ENCODE measurements at regions not wholly inside any gene's neighbourhood (a gene's known extent, or its start where the extent isn't known, plus 50 kb on each side); places are given as distances from the start of the nearest gene placed in this dataset.

DNA sequence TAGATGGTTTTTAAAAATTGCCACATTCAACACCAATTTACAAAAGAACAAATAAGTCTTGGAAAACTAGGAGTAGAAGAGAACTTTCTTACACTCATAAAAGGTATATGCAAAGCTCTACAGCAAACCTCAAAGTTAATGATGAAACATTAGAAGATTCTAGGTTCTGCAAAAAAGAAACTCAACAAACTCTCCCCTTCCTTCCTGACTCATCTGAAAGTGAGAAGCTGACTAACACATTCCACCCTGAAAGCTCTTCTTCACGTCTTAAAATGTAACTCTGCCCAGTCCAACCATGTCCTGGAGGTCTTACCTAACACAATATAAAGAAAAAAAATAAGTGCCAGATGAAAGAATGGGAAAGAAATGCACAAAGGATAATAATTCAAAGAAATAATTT is 218.9 kb upstream of the ISX start:
- ChIA-PET POLR2A (no interaction called here), CTCF (no interaction called here)
- H3K4me3 Mint-ChIP-seq: no peak overlapping the region
- H3K27ac Mint-ChIP-seq: no peak overlapping the region
- no peak for DNase-seq
- H3K36me3 Mint-ChIP-seq (ENCODE audit: low read depth): no peaks in the 10 kb centered on the region
- no peaks in the 10 kb centered on the region for H3K27me3 Mint-ChIP-seq
- H3K4me1 Mint-ChIP-seq: no peaks in the 10 kb centered on the region
- no peaks in the 10 kb centered on the region for H3K9me3 Mint-ChIP-seq

DNA sequence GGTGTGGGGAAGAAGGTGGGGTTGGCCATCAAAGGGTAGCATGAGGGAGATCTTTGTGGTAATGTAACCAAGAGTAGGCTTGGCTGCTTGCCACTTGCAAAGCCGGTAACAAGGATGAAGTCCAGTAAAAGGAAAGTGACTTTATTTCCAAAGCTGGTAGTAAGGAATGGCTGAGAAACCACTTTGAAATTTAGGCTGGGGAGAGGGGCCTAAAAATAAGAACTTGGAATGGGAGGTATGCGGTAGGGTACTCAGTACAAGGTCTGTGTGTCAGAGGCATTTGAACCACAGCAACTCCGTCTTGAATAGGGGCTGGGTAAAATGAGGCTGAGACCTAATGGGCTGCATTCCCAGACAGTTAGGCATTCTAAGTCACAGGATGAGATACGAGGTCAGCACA is 216.0 kb upstream of the ISX start:
- CTCF ChIA-PET: no interaction called here
- H3K36me3 Mint-ChIP-seq (ENCODE audit: low read depth): no peaks in the 10 kb centered on the region
- DNase-seq: no peak
- no peaks in the 10 kb centered on the region for H3K9me3 Mint-ChIP-seq
- H3K4me3 Mint-ChIP-seq: no peak overlapping the region
- H3K27me3 Mint-ChIP-seq: no peaks in the 10 kb centered on the region
- H3K4me1 Mint-ChIP-seq: no peaks in the 10 kb centered on the region
- no peak overlapping the region for H3K27ac Mint-ChIP-seq
- POLR2A ChIA-PET: no interaction called here

DNA sequence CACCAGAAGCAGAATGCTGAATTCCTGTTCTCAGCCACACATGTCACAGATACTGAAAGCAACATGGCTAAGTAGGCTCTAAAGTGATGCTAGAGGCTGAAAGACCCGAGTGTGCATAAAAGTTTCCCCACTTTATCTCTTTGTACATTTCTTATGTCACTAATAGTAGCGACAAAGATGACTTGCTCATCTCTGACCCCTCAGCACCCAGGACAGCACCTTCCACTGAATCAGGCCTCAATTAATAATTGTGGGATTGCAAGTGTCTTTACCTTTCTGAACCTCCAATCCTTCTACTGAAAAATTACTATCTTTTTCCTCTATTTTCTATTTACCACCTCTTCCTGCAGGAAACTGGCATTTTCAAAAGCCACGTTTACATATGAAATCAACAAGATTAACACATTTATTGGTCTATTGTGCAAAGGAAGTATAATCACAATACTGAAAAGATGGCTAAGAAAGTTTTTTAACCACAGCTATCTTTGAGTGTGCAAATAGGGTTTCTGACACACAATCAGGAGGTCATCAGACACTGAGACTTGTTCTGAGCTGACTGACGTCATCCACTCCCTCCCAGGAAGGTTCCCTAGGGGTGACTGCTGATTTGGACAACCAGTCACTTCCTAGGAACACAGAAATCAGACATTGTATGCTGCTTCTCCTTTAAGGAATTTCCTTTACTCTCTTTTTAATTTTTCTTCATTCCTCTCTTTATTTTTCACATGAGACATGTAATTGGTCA is 213.9 kb upstream of the ISX start:
- Mint-ChIP-seq H3K4me3 (no peak overlapping the region), H3K27ac (no peak overlapping the region), H3K4me1 (no peaks in the 10 kb centered on the region), H3K9me3 (no peaks in the 10 kb centered on the region), H3K36me3 (ENCODE audit: low read depth) (no peaks in the 10 kb centered on the region), H3K27me3 (no peaks in the 10 kb centered on the region)
- ChIA-PET CTCF (no interaction called here), POLR2A (no interaction called here)
- no peak for DNase-seq

DNA sequence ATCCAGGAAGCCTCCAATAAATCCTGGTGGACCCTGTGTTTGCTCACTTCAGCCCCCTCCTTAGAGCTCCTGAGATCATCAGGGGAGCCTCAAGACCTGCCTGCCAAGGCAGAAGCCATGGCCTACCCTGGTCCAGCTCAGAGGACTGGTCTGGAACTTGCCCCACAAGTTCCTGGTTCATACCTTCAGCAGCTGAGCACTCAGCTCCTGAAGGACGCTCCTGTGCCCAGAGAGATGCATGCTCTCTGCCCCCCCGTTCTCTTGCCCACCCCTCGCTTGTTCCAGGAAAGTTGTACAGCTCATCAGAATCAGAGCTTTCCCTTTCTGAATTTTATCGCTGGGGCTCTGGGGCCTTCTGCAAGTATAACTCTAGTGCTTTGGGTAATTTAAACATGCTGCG is 210.5 kb upstream of the ISX start:
- Mint-ChIP-seq H3K27ac (no peak overlapping the region), H3K36me3 (ENCODE audit: low read depth) (no peaks in the 10 kb centered on the region), H3K4me1 (no peaks in the 10 kb centered on the region), H3K4me3 (no peak overlapping the region), H3K9me3 (peaks cover 2% of the 10 kb centered on the region), H3K27me3 (no peaks in the 10 kb centered on the region)
- no peak for DNase-seq
- ChIA-PET POLR2A (no interaction called here), CTCF (no interaction called here)

DNA sequence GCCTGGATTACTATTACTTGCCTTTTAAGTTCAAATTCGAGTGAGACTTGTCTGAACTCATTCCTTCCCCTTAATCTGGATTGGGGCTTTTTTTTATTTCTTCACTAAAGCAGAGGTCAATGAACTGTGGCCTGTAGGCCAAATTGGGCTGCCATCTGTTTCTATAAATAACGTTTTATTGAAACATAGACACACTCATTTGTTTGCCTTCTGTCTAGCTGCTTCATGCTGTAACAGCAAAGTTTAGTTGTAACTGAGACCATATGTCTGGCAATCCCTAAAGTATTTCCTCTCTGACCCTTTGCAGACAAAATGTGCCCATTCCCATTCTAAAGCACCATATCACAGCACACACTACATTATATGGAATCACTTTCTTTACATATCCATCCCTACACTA is 207.9 kb upstream of the ISX start:
- no peaks in the 10 kb centered on the region for H3K4me1 Mint-ChIP-seq
- no peak for DNase-seq
- no peaks in the 10 kb centered on the region for H3K27me3 Mint-ChIP-seq
- POLR2A ChIA-PET: no interaction called here
- CTCF ChIA-PET: no interaction called here
- no peak overlapping the region for H3K27ac Mint-ChIP-seq
- H3K9me3 Mint-ChIP-seq: peaks cover 2% of the 10 kb centered on the region
- no peak overlapping the region for H3K4me3 Mint-ChIP-seq
- H3K36me3 Mint-ChIP-seq (ENCODE audit: low read depth): no peaks in the 10 kb centered on the region

DNA sequence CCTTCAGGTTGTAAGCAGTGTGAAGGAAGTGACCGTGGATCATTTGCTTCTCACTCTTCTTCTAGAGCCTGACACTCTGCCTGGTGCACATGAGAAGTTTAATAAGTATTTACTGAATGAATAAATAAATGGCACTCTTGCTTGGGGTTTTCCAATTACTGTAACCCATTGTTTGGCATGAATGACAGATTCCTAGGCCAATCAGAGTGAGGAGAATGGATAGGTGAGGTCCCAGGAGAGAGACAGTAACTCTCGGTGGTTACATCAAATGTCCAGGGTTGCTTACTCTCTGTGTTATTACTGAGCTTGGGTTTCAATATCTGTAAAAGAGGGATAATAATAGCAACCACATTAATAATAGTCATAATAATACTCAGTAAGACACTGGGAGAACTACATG is 204.2 kb upstream of the ISX start:
- Mint-ChIP-seq H3K4me3 (no peak overlapping the region), H3K27ac (no peak overlapping the region), H3K36me3 (ENCODE audit: low read depth) (no peaks in the 10 kb centered on the region), H3K27me3 (no peaks in the 10 kb centered on the region), H3K9me3 (peaks cover 2% of the 10 kb centered on the region), H3K4me1 (no peaks in the 10 kb centered on the region)
- DNase-seq: no peak
- POLR2A ChIA-PET: no interaction called here
- CTCF ChIA-PET: no interaction called here

DNA sequence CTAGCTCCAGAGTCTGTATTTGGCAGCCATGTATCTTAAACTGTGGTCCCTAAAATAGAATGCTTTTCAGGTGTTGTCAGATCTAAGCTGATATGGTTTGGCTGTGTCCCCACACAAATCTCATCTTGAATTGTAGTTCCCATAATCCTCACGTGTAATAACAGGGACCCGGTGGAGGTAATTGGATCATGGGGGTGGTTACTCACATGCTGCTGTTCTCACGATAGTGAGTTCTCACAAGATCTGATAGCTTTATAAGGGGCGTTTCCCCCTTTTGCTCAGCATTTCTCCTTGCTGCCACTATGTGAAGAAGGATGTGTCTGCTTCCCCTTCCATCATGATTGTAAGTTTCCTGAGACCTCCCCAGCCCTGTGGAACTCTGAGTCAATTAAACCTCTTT is 199.9 kb upstream of the ISX start:
- no peaks in the 10 kb centered on the region for H3K36me3 Mint-ChIP-seq (ENCODE audit: low read depth)
- ChIA-PET CTCF (no interaction called here), POLR2A (no interaction called here)
- H3K9me3 Mint-ChIP-seq: no peaks in the 10 kb centered on the region
- H3K4me3 Mint-ChIP-seq: no peak overlapping the region
- no peaks in the 10 kb centered on the region for H3K27me3 Mint-ChIP-seq
- DNase-seq: no peak
- no peaks in the 10 kb centered on the region for H3K4me1 Mint-ChIP-seq
- H3K27ac Mint-ChIP-seq: no peak overlapping the region

DNA sequence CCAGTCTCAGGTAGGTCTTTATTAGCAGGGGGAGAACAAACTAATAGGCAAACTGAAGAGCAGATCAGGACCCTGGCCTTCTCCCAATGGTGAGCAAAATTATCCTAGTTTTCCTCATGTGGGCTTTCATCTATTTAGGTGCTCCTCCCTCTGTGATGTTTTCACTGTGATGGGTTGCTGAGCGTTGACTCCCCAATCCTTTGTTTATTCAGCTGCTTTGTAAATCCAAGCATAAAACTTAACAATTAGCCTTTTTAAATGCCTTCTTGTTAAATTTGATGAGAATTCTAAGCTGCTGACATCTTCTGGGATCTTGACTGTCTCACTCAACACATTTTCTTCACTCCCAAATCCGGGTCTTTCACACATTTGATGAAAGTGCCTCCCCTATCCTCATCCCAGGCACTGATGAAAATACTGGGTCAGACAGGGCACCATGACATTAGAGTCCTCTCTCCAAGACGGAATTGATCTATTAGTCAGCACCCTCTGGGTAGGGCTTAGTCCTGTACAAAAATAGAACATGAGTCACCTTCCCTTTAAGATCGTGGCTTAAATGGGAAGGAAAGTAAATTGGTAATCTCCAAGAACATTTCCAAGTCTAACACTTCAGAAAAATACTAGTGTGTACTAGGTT is 199.3 kb upstream of the ISX start:
- DNase-seq: no peak
- CTCF ChIA-PET: no interaction called here
- POLR2A ChIA-PET: no interaction called here
- H3K27ac Mint-ChIP-seq: no peak overlapping the region
- H3K4me3 Mint-ChIP-seq: no peak overlapping the region
- no peaks in the 10 kb centered on the region for H3K36me3 Mint-ChIP-seq (ENCODE audit: low read depth)
- H3K4me1 Mint-ChIP-seq: no peaks in the 10 kb centered on the region
- no peaks in the 10 kb centered on the region for H3K9me3 Mint-ChIP-seq
- no peaks in the 10 kb centered on the region for H3K27me3 Mint-ChIP-seq

DNA sequence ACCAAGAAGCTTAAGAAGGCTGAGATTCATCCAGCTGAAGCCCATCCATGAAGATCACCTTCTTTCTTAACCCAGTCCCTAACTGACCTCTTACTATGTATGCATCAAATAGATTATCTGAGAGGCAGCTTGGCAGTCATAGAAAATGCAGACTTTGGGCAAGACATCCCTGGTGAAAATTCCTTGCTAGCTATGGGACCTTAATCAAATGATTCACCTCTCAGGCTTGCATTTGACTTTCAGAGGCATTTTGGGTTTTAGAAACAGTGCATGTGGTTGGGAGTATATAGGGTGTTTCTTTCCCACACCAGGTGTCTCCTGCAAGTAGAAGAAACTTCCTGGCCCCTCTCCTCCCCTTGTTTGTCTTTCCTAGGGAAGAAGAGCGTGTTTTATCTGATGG is 188.5 kb upstream of the ISX start:
- Mint-ChIP-seq H3K4me3 (no peak overlapping the region), H3K4me1 (no peaks in the 10 kb centered on the region), H3K27me3 (no peaks in the 10 kb centered on the region), H3K36me3 (ENCODE audit: low read depth) (no peaks in the 10 kb centered on the region), H3K27ac (no peak overlapping the region), H3K9me3 (no peaks in the 10 kb centered on the region)
- no peak for DNase-seq
- ChIA-PET CTCF (interaction anchor here (0.5 to 0.6 kb wide), 2 partner anchors 343 to 1050 kb away, joined by 4 to 5 read pairs; no protein-coding TSS in a partner anchor), POLR2A (no interaction called here)

DNA sequence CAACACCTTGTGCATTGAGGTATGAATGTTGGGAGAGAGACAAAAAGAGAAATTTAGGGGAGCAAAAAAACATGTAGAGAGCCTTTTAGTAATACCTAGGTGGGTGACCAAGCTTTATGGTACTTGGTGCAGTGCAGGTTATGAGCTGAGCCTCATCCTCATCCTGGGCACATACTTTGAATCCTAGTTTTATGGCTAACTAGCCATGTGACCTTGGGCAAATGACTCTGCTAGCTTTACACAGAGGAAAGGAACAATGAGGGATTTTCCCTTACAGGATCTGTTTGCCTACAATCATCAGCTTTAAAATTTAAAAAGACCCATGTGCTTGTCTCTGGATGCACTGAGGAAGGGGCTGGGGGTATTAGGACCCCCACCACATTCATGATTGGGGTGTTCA is 187.8 kb upstream of the ISX start:
- Mint-ChIP-seq H3K36me3 (ENCODE audit: low read depth) (no peaks in the 10 kb centered on the region), H3K4me1 (no peaks in the 10 kb centered on the region), H3K27me3 (no peaks in the 10 kb centered on the region), H3K9me3 (no peaks in the 10 kb centered on the region), H3K4me3 (no peak overlapping the region), H3K27ac (no peak overlapping the region)
- POLR2A ChIA-PET: no interaction called here
- CTCF ChIA-PET: no interaction called here
- no peak for DNase-seq

DNA sequence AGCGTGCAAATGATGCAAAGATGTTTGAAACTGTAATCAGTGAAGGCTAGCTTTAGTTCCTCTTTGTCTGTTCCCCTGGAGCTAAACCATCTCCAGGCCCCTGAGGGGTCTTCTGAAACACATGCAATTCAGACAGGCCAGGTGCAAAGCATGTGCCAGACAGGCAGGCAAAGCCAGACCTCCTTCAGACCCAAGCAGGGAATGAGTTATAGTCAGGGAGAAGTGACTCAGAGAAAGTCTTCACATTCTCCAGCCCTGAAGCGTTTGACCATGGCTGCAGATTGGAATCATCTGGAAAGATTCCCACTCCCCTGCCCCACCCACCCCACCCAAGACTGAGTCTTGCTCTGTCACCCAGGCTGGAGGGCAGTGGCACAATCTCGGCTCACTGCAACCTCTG is 187.0 kb upstream of the ISX start:
- H3K27me3 Mint-ChIP-seq: no peaks in the 10 kb centered on the region
- CTCF ChIA-PET: no interaction called here
- no peaks in the 10 kb centered on the region for H3K4me1 Mint-ChIP-seq
- no peaks in the 10 kb centered on the region for H3K36me3 Mint-ChIP-seq (ENCODE audit: low read depth)
- no peak for DNase-seq
- no peak overlapping the region for H3K4me3 Mint-ChIP-seq
- no peak overlapping the region for H3K27ac Mint-ChIP-seq
- POLR2A ChIA-PET: interaction anchor here (0.5 kb wide), 1 partner anchor 392 kb away, joined by 4 read pairs; no protein-coding TSS in a partner anchor
- H3K9me3 Mint-ChIP-seq: no peaks in the 10 kb centered on the region

DNA sequence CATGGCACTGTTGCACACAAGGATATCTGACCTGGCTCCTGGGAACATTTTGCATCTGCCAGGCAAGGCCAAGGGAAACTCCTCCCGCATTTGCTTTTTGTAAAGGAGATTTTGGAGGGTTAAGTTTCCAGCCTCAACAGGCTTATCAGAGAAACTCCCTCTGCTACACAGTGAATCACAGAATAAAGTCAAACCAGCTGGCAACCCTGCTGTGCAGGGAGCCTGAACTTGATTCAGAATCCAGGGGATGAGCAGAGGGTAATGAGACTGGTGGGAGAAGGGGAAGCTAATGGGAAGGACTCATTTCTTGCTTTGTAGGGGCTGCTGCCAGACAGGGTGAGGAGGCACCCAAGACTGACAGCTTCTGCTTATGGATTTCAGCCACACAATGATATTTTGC is 185.3 kb upstream of the ISX start:
- ChIA-PET CTCF (no interaction called here), POLR2A (no interaction called here)
- Mint-ChIP-seq H3K27ac (no peak overlapping the region), H3K36me3 (ENCODE audit: low read depth) (no peaks in the 10 kb centered on the region), H3K4me3 (no peak overlapping the region), H3K4me1 (no peaks in the 10 kb centered on the region), H3K27me3 (no peaks in the 10 kb centered on the region), H3K9me3 (no peaks in the 10 kb centered on the region)
- no peak for DNase-seq

DNA sequence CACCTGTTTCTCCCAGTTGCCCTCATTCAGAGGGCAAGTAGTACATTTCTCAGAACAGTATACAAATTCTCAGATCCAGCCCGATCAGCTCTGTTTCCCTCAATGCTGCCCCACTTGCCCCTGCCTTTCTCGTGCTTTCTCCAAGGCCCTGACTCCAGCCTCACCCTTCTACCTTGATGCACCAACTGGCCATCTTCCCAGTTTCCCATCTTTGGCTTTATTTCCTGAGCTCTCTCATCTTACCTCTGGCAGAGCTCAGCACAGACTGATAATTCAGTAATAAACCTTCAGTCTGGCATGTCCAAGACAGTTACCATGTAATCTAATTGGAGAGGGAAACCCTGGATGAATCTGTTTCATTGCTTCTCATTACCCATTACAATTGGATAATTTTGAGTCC is 184.5 kb upstream of the ISX start:
- POLR2A ChIA-PET: no interaction called here
- H3K4me3 Mint-ChIP-seq: no peak overlapping the region
- H3K4me1 Mint-ChIP-seq: no peaks in the 10 kb centered on the region

DNA sequence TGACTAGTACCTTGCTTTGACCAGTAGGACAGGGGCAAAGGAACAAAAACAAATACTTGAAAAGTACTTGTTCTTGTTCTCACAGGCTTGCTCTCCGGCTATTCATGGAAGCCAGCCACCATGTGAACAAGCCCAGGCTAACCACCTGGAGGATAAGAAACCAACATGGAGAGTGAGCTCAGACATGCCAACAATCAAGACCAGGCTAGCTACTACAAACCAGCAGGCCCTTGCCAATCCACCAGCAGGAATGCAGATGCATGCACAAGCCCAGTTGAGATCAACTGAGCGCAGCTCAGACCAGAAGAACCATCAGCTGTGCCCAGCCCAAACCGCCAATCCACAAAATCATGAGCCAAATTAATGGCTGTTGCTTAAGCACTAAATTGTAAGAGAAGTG is 180.1 kb upstream of the ISX start:
- peaks cover 12% of the 10 kb centered on the region for H3K9me3 Mint-ChIP-seq
- ChIA-PET POLR2A (no interaction called here), CTCF (no interaction called here)
- H3K27me3 Mint-ChIP-seq: no peaks in the 10 kb centered on the region
- H3K36me3 Mint-ChIP-seq (ENCODE audit: low read depth): no peaks in the 10 kb centered on the region
- no peak overlapping the region for H3K4me3 Mint-ChIP-seq
- no peak for DNase-seq
- H3K4me1 Mint-ChIP-seq: no peaks in the 10 kb centered on the region
- H3K27ac Mint-ChIP-seq: no peak overlapping the region

More for the DNA sequence above, 184.5 kb upstream of the ISX start:
- H3K27ac Mint-ChIP-seq: no peak overlapping the region
- CTCF ChIA-PET: no interaction called here
- no peak for DNase-seq
- H3K36me3 Mint-ChIP-seq (ENCODE audit: low read depth): no peaks in the 10 kb centered on the region
- H3K9me3 Mint-ChIP-seq: no peaks in the 10 kb centered on the region
- H3K27me3 Mint-ChIP-seq: no peaks in the 10 kb centered on the region

All from activated CD4-positive, alpha-beta T cell treated with anti-CD3 and anti-CD28 coated beads, Interleukin-2, amount 10 ng/mL, durations not matched to agents 7 days and 5 days (primary cell).